ENCODE measurements at regions not wholly inside any gene's neighbourhood (a gene's known extent, or its start where the extent isn't known, plus 50 kb on each side); places are given as distances from the start of the nearest gene placed in this dataset.

- DNase-seq (ENCODE audit: low spot score): no peak
Observed at GRCh38 chr22:46090631-46091201, 59.6 kb upstream of the PPARA start.

DNA sequence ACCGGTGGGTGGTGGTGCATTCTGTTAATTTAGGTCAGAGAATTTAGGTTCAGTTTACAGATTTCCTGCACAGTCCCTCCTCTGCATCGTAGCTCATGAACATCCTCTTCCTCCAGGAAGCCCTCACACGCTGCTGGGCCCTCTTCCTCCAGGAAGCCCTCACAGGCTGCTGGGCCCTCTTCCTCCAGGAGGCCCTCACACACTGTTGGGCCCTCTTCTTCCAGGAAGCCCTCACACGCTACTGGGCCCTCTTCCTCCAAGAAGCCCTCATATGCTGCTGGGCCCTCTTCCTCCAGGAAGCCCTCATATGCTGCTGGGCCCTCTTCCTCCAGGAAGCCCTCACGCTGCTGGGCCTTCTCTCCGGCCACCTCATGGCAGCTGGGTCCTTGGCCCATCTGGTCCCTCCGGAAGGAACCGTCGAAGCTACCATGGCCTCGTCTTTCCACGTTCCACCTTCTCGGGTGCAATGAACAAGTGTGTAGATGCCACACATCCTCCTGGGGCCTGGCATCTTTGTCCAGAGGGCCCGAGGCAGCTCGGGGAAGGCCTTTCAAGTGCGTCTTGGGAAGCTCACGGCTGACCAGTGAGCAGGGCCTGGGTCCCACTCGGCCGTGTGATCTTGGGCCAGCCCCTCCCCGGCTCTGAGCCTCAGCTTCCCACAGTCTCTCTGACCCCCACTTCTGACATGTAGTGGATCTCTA is 58.9 kb upstream of the PPARA start:
- no peak for DNase-seq (ENCODE audit: low spot score)

DNA sequence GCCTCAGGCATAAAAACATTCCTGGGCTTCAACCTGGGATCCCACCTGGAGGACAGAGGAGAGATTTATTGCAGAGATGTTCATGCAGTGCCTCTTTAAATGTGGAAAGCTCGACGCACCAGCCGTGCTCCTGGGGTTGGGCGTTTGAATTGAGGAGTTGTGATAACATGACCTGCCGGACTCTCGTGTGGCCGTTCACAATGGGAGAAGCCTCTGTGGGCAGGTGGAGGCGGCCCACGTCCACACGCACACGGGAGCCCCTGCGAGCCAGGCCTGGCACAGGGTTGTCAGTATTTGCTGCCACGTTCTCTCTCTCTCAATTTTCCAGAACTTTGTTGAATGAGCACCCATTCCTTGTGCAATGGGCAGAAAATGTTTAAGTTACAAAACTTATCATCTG is 58.3 kb upstream of the PPARA start:
- no peak for DNase-seq (ENCODE audit: low spot score)

- DNase-seq (ENCODE audit: low spot score): no peak
Observed at GRCh38 chr22:46092670-46093410, 57.5 kb upstream of the PPARA start.

- no peak for DNase-seq (ENCODE audit: low spot score)
Observed at GRCh38 chr22:46093796-46094195, 56.5 kb upstream of the PPARA start.

- DNase-seq (ENCODE audit: low spot score): no peak
Observed at GRCh38 chr22:46094676-46095075, 55.6 kb upstream of the PPARA start.

DNA sequence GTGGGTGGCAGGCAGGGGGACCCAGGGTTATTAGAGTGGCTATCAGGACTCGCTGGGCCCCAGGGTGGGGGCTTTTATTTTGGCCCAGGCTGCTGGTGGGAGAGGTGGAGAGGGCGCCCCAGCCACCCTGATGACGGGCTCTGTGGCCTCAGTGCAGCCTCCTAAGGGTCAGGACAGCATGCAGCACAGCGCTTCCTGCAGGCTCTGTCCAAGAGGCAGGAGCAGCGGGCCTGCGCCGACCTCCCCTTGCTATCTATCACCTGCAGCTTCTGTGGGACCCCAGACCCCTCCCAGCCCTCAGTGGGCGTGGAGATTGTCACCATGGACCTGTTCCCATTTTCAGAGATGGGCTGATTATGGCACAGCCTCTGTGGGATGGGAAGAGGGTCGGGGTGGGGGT is 54.3 kb upstream of the PPARA start:
- no peak for DNase-seq (ENCODE audit: low spot score)

- no peak for DNase-seq (ENCODE audit: low spot score)
Observed at GRCh38 chr22:46096706-46097230, 53.6 kb upstream of the PPARA start.

- no peak for DNase-seq (ENCODE audit: low spot score)
Observed at GRCh38 chr22:46097268-46097900, 52.9 kb upstream of the PPARA start.

GRCh38 chr22:46098525-46099475 is 51.5 kb upstream of the PPARA start:
- no peak for DNase-seq (ENCODE audit: low spot score)

DNA sequence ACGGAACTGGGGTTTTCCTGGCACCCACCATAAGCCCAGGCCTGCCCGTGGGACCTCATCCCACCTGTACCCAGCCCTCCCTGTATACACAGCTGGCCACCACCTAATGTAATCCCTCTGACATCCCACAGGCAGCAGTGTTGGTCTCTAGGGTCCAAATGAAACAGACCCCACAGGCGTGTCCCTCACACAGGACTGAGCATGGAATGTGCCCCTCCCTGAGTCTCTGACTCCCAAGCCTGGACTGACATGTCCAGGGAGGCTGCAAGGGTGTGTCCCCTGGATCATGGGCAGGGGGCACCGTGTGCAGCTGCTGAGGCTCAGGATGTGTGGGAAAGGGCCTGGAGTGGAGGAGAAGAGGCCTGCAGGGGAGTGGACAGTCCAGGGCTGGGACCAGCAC is 50.6 kb upstream of the PPARA start:
- no peak for DNase-seq (ENCODE audit: low spot score)

DNA sequence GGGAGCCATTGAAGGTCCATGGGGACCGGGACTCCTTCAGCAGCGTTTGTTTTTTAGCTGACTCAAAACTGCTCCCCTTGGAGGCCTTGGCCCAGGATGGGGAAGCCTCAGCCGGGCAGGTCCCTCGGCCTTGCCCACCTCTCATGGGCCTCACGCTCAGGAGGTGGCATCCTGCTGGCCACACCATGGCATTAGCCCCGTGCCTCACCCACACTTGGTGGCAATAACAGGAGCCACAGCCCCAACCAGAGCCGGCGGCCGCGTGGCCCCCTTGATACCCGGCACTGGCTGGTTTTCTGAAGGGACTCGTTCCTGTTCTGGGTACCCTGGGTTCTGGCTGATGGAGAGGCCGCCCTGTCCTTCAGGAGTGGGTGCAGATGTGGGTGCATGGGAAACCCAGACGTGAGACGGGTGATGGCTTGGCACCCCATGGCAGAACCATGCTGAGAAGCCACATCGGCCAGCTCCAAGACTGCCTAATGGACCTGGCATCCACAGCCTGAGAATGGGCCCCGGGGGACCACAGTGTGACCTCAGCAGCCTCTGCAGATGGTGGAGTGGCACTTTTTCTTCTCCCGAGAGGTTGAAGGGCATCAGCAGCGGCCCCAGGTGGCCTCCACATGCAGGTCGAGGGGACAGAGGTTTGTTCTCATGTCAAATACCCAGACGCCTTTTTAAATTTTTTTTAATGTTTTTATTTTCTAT is 49.8 kb upstream of the PPARA start:
- no peak for DNase-seq (ENCODE audit: low spot score)

Measured in pons (tissue), 1 donor.